ENCODE measurements at regions not wholly inside any gene's neighbourhood (a gene's known extent, or its start where the extent isn't known, plus 50 kb on each side); places are given as distances from the start of the nearest gene placed in this dataset.
A peak's percentile ranks its signal among the peaks of the same experiment; 100 is the strongest.

DNA sequence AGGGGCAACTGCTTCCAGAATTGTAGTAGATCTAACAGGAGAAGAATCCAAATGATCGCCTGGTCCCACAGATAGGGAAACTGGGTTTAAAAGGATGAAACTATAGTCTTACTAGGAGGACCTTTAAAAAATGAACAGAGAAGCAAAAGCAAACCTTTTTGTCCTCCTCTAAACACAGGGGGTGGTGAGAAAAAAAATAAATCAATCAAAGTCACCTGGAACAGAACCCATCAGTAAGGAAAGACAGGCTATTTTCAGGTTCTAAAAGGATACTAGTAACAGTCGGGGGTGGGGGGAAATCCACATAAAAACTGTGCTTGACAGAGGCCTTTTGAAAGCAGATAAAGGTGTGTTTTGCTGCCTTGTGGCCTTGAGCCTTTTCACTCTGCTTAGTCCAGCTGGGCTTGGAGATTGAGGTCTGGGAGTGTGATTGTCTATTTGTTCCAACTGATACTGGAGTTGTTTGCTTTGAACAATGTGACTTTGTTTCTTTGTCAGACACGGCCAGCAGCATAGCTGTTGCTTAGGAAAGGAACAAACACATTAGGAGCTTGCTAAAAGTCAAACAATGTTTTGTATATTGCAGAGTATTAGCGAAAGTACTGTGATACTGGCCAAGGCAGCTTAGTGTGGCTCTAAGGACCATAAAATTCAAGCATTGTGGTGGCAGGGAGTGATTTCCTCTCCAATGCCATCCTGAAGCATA is 141.1 kb upstream of the IRF2BP2 start (continued):
- peak; percentile 76; the same call in 1 of the 2 replicates for TF ChIP-seq SIX1 (CRISPR knock-in tag; IDR thresholded peaks at IDR 0.05; ENCODE audit: borderline replicate concordance)
- peak; percentile 76; the same call in 1 of the 2 replicates for TF ChIP-seq RCOR2 (CRISPR knock-in tag; IDR thresholded peaks at IDR 0.05)
- TF ChIP-seq, protein P1, sequence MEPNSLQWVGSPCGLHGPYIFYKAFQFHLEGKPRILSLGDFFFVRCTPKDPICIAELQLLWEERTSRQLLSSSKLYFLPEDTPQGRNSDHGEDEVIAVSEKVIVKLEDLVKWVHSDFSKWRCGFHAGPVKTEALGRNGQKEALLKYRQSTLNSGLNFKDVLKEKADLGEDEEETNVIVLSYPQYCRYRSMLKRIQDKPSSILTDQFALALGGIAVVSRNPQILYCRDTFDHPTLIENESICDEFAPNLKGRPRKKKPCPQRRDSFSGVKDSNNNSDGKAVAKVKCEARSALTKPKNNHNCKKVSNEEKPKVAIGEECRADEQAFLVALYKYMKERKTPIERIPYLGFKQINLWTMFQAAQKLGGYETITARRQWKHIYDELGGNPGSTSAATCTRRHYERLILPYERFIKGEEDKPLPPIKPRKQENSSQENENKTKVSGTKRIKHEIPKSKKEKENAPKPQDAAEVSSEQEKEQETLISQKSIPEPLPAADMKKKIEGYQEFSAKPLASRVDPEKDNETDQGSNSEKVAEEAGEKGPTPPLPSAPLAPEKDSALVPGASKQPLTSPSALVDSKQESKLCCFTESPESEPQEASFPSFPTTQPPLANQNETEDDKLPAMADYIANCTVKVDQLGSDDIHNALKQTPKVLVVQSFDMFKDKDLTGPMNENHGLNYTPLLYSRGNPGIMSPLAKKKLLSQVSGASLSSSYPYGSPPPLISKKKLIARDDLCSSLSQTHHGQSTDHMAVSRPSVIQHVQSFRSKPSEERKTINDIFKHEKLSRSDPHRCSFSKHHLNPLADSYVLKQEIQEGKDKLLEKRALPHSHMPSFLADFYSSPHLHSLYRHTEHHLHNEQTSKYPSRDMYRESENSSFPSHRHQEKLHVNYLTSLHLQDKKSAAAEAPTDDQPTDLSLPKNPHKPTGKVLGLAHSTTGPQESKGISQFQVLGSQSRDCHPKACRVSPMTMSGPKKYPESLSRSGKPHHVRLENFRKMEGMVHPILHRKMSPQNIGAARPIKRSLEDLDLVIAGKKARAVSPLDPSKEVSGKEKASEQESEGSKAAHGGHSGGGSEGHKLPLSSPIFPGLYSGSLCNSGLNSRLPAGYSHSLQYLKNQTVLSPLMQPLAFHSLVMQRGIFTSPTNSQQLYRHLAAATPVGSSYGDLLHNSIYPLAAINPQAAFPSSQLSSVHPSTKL (CRISPR knock-in tag; IDR thresholded peaks at IDR 0.05): peak; percentile 87
- TF ChIP-seq NFIC (IDR thresholded peaks at IDR 0.05; ENCODE audit: low read length): peak; percentile 66; the same call in 1 of the 2 replicates
- no peak for TF ChIP-seq MIER3 (CRISPR knock-in tag; IDR thresholded peaks at IDR 0.05; ENCODE audit: borderline replicate concordance)
- TF ChIP-seq JUN (CRISPR knock-in tag; IDR thresholded peaks at IDR 0.05): no peak
- TF ChIP-seq, protein P2, sequence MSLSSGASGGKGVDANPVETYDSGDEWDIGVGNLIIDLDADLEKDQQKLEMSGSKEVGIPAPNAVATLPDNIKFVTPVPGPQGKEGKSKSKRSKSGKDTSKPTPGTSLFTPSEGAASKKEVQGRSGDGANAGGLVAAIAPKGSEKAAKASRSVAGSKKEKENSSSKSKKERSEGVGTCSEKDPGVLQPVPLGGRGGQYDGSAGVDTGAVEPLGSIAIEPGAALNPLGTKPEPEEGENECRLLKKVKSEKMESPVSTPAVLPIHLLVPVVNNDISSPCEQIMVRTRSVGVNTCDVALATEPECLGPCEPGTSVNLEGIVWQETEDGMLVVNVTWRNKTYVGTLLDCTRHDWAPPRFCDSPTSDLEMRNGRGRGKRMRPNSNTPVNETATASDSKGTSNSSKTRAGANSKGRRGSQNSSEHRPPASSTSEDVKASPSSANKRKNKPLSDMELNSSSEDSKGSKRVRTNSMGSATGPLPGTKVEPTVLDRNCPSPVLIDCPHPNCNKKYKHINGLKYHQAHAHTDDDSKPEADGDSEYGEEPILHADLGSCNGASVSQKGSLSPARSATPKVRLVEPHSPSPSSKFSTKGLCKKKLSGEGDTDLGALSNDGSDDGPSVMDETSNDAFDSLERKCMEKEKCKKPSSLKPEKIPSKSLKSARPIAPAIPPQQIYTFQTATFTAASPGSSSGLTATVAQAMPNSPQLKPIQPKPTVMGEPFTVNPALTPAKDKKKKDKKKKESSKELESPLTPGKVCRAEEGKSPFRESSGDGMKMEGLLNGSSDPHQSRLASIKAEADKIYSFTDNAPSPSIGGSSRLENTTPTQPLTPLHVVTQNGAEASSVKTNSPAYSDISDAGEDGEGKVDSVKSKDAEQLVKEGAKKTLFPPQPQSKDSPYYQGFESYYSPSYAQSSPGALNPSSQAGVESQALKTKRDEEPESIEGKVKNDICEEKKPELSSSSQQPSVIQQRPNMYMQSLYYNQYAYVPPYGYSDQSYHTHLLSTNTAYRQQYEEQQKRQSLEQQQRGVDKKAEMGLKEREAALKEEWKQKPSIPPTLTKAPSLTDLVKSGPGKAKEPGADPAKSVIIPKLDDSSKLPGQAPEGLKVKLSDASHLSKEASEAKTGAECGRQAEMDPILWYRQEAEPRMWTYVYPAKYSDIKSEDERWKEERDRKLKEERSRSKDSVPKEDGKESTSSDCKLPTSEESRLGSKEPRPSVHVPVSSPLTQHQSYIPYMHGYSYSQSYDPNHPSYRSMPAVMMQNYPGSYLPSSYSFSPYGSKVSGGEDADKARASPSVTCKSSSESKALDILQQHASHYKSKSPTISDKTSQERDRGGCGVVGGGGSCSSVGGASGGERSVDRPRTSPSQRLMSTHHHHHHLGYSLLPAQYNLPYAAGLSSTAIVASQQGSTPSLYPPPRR (CRISPR knock-in tag; IDR thresholded peaks at IDR 0.05; ENCODE audit: borderline replicate concordance): peak; percentile 74
- TF ChIP-seq, protein P3, sequence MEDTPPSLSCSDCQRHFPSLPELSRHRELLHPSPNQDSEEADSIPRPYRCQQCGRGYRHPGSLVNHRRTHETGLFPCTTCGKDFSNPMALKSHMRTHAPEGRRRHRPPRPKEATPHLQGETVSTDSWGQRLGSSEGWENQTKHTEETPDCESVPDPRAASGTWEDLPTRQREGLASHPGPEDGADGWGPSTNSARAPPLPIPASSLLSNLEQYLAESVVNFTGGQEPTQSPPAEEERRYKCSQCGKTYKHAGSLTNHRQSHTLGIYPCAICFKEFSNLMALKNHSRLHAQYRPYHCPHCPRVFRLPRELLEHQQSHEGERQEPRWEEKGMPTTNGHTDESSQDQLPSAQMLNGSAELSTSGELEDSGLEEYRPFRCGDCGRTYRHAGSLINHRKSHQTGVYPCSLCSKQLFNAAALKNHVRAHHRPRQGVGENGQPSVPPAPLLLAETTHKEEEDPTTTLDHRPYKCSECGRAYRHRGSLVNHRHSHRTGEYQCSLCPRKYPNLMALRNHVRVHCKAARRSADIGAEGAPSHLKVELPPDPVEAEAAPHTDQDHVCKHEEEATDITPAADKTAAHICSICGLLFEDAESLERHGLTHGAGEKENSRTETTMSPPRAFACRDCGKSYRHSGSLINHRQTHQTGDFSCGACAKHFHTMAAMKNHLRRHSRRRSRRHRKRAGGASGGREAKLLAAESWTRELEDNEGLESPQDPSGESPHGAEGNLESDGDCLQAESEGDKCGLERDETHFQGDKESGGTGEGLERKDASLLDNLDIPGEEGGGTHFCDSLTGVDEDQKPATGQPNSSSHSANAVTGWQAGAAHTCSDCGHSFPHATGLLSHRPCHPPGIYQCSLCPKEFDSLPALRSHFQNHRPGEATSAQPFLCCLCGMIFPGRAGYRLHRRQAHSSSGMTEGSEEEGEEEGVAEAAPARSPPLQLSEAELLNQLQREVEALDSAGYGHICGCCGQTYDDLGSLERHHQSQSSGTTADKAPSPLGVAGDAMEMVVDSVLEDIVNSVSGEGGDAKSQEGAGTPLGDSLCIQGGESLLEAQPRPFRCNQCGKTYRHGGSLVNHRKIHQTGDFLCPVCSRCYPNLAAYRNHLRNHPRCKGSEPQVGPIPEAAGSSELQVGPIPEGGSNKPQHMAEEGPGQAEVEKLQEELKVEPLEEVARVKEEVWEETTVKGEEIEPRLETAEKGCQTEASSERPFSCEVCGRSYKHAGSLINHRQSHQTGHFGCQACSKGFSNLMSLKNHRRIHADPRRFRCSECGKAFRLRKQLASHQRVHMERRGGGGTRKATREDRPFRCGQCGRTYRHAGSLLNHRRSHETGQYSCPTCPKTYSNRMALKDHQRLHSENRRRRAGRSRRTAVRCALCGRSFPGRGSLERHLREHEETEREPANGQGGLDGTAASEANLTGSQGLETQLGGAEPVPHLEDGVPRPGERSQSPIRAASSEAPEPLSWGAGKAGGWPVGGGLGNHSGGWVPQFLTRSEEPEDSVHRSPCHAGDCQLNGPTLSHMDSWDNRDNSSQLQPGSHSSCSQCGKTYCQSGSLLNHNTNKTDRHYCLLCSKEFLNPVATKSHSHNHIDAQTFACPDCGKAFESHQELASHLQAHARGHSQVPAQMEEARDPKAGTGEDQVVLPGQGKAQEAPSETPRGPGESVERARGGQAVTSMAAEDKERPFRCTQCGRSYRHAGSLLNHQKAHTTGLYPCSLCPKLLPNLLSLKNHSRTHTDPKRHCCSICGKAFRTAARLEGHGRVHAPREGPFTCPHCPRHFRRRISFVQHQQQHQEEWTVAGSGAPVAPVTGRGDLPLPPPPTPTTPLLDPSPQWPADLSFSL (CRISPR knock-in tag; IDR thresholded peaks at IDR 0.05): peak; percentile 84
- TF ChIP-seq, protein P4, sequence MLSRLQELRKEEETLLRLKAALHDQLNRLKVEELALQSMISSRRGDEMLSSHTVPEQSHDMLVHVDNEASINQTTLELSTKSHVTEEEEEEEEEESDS (CRISPR knock-in tag; IDR thresholded peaks at IDR 0.05; ENCODE audit: borderline replicate concordance): no peak
- peak; percentile 45; the same call in 1 of the 2 replicates for TF ChIP-seq ATF1 (CRISPR knock-in tag; IDR thresholded peaks at IDR 0.05)
- peak; percentile 88 for TF ChIP-seq NCOA2 (CRISPR knock-in tag; IDR thresholded peaks at IDR 0.05)
- no peak for TF ChIP-seq STAT5B (CRISPR knock-in tag; IDR thresholded peaks at IDR 0.05)
- peak; percentile 22; the same call in 1 of the 2 replicates for TF ChIP-seq ZBTB7B (CRISPR knock-in tag; IDR thresholded peaks at IDR 0.05)
- peak; percentile 75 for TF ChIP-seq ZNF292 (CRISPR knock-in tag; IDR thresholded peaks at IDR 0.05; ENCODE audit: borderline replicate concordance, low read depth)
- TF ChIP-seq MIXL1 (CRISPR knock-in tag; IDR thresholded peaks at IDR 0.05): peak; percentile 76
